GM21786 (cell line): ENCODE measurements at regions not wholly inside any gene's neighbourhood (a gene's known extent, or its start where the extent isn't known, plus 50 kb on each side); places are given as distances from the start of the nearest gene placed in this dataset.
"Not testable (repeated sequence)": the region's sequence is repeated elsewhere in the genome, so short reads cannot be mapped to it uniquely, and the experiment has no call there.

Source experiments
- ATAC-seq: cut with Tn5 transposase; IDR thresholded peaks from one replicate; pipeline ENCODE4 v1.9.1; 2021; ENCODE audit not compliant: unreplicated experiment

DNA sequence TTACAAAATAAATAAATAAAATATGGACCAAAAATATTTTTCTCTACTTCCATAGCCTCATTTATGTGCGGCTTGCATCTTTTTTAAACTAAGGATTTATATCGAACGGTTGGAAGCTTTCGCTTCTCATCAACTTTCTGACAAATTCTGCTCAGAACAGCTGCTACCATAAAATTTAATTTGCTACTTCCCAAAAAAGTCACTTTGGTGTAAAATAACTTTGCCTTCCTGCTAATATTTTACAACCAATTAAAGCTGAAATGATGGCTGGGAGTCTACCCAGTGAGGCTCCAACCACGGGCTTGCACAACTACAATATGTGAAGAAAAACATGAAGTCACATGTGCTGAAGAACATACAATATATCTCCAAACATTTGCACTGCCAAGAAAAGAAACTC is 253.1 kb upstream of the NEBL start:
- ATAC-seq: no peak

- no peak for ATAC-seq
These were observed 249.3 kb upstream of the NEBL start for GRCh38 chr10:21146436-21146789.

DNA sequence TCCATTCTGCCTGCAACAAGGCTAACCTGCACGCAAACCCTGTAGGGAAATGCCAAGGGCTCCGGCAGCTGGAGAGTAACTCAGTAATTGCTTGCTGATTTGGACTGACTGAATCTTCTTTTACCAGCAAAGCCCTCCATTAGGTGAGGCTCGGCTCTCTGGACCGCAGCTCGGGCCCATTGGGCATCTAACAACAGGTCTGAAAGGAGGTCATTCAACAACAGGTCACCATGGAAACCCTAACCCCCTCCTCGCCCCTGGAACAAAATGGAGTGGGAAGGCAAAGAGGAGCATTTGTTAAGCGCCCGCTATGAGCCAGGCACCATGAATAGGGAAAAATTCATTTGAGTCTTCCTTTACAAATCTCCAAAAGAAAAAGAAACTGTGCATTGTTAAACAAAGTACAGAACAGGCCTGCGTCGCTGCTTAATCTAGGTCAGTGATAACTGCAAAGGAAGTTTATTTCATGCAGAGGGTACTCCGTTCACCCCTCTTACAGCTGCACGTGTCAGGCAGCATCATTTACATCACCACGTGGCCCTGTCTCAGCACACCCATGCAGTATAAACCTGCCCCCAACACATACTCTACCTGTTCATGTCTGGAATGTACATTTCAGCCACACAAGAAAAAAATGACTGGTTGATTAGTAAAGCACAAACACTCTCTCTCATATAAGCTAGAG is 248.8 kb upstream of the NEBL start:
- ATAC-seq: no peak

GRCh38 chr10:21144047-21144446 is 246.9 kb upstream of the NEBL start:
- ATAC-seq: no peak

DNA sequence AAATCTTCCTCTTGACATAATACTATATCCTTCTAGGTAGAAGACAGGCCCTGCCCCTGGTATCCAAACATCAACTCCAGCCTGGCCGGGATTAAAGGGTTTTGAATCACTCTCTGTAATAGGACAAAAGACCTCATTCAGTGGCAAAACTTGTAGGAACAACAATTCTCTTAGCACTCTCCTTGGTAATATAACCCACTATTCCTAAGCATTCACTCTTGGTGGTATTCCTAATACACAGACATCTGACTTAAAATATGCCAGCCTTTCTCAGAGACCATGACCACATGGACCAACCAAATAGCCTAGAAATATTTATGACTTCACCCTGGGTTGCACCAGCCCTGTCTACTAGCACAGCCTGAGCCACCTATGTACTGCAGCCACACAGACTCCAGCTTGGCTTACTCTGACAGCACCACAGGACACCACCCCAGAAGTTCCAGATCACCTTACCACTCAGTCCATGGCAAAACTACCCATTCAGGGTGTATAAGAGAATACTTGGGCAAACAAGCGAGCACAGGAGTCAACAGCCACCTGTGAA is 244.9 kb upstream of the NEBL start:
- no peak for ATAC-seq

DNA sequence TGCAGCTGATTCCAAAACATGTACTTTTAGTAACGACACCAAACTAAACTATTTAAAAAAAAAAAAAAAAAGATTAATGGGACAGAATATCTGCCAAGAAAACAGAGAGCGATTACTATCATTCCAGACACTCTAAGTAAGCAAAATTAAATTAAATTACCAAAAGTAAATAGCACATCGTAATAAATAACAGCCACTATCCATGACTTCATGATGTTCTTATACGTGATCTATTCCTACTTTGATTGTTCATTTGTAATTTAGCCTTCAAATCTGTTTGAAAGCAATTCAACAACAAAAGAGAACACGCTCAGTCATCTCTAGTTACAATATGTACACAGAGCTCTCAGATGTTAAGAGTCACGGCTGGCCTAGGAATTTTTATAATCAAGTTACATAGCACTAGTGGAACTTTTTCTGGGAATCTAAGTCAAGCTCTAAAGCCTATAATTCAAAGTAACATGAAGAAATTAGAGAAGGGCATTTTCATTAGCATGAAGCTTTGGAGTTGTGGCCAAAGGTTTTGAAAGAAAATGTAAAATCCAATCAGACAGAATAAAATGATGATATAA is 241.7 kb upstream of the NEBL start:
- no peak for ATAC-seq

DNA sequence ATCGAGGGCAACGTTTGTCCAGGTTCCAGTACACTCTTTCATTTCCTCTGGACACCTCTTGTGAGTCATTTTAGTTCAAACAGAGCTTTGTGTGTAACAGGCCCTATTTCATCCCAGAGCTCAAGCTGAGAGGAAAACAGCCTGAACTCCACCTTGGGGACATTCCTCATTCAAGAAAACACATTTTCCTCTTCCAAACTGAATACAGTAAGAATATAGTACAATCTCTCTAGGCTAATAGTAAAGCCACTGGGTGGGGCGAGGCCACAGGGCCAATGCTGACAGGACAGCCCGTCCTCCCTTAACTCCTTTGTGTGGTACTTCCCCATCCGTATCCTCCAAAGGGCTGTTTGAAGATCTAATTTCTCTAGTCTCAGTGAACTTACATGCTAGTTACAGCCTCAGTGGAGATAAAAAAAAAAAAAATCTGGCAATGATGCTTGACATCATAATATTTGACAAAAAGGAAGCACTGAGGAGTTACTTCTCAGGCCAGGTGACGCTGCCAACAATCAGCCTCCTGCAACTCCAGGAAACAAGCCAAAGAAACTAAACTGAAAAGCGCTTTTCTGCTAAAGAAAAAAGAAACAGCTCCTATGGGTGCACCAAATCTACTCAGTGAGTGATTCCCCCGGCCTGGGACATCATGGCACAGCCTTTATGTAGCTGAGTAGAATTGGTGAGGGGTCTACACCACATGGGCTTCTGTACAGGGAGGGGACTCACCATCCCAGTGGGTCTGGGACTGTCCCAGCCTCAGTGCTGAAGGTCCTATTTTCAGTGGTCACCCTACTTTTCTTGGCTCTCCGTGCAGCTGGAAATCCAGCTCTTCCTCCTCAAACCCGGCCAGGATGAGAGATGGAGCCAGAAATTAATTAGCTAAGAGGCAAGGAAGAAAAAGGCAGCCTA is 238.2 kb upstream of the NEBL start:
- no peak for ATAC-seq

DNA sequence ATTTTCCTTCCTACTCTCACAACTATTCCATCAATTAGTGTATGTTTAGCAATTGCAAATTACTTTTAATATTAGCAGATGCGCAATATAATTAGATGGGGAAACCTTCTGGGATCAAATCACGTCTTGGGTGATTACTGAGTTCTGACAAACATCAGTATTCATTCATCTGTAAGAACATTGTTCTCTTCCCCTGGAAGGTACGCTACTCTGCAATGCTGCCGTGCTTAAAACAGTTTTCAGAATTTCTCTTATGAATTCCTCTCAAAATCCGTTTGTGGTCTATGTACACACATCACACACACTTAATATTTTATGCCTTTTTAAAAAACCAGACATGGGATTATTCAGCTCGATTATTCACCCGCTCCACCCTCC is 237.5 kb upstream of the NEBL start:
- ATAC-seq: no peak

GRCh38 chr10:21130683-21131442 is 233.8 kb upstream of the NEBL start:
- no peak for ATAC-seq

DNA sequence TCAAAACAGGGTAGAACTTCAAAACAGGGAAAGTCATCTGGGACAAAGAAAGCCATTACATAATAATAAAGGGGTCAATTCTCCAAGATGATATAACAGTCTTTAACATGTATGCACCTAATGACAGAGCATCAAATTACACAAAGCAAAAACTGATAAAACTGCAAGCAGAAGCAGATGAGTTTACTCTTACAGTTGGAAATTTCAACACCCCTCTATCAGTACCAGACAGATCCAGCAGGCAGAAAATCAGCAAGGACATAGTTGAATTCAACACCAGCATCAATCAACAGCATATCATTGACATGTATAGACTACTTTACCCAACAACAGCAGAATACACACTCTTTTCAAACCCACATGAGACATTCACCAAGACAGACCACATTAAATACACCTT is 233.0 kb upstream of the NEBL start:
- ATAC-seq: no peak

- no peak for ATAC-seq
These were observed 228.5 kb upstream of the NEBL start for GRCh38 chr10:21125471-21126228.

DNA sequence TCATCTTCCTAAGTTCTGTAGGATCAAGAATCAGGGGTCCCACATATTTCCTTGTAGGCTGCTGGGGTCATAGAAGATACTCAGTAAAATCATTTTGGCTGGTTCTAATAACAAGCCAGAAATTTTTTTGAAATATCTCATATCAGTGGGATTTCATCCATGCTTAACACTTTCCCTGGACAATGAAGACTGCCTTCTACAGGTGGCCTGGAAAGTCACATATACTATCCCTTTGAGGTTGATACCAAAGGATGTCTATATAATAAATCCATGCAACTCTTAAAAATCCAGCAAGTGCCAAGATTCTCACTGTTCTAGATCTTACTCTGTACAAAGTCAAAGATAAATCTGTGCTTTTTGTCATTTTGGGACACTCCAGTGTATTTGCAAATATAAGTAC is 225.8 kb upstream of the NEBL start:
- no peak for ATAC-seq

- not testable (repeated sequence) for ATAC-seq
These were observed 224.7 kb upstream of the NEBL start for GRCh38 chr10:21121822-21122221.

GRCh38 chr10:21114683-21115082 is 217.6 kb upstream of the NEBL start:
- no peak for ATAC-seq

GRCh38 chr10:21110358-21110757 is 213.2 kb upstream of the NEBL start:
- no peak for ATAC-seq

- ATAC-seq: not testable (repeated sequence)
These were observed 209.8 kb upstream of the NEBL start for GRCh38 chr10:21106931-21107330.

DNA sequence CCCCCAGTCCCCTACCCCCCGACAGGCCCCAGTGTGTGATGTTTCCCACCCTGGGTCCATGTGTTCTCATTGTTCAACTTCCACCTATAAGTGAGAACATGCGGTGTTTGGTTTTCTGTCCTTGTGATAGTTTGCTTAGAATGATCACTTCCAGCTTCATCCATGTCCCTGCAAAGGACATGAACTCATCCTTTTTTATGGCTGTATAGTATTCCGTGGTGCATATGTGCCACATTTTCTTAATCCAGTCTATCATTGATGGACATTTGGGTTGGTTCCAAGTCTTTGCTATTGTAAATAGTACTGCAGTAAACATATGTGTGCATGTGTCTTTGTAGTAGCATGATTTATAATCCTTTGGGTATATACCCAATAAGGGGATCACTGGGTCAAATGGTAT is 208.2 kb upstream of the NEBL start:
- ATAC-seq: not testable (repeated sequence)

DNA sequence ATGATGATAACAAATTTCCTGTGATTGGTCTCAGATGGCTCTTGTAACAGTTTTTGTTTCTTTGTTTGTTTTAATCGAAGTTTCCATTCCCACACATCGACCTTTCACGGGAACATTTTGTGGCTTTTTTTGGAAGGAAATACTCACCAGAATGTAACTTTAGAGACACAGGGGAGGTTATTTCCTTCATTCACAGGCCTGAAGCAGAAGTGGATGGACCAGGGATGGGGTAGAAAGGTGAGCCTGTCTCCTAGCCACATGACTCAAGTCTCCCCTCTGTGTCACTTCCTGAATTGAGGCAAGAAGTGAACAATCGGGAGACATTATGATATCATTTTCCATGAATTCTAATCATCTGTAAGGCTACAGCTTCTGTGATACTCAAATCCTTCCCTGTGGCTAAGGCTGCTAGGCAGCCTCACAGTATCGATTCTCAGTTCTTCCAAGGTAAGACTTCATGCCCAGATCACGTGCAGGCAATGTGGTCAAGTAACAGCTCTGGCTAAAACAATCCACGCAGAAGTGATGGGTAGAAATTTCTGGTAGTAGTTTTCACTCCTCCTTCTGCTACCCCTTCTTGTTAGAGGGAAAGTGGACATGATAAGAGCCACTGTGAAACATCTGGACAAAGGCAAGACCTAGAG is 203.9 kb upstream of the NEBL start:
- ATAC-seq: no peak

- ATAC-seq: no peak
These were observed 203.1 kb upstream of the NEBL start for GRCh38 chr10:21100190-21100589.
